WI38 (cell line): ENCODE measurements at regions not wholly inside any gene's neighbourhood (a gene's known extent, or its start where the extent isn't known, plus 50 kb on each side); places are given as distances from the start of the nearest gene placed in this dataset.
"Not testable (repeated sequence)": the region's sequence is repeated elsewhere in the genome, so short reads cannot be mapped to it uniquely, and the experiment has no call there.

Source experiments
- H3K4me3 ChIP-seq: 2 replicates; pipeline ENCODE4 v1.5.1; 2011; ENCODE audit warnings: low read depth, mild to moderate bottlenecking, control low read depth, low read length
- CTCF ChIP-seq: IDR thresholded peaks from 2 replicates; pipeline ENCODE4 v1.5.1; 2012; ENCODE audit warnings: low read depth, mild to moderate bottlenecking, control low read depth, low read length

GRCh38 chr9:136606687-136607333, 55.9 kb upstream of the EGFL7 start:
- TF ChIP-seq CTCF, result no peak
- no peak overlapping the region for H3K4me3 ChIP-seq

GRCh38 chr9:136605988-136606660, 56.6 kb upstream of the EGFL7 start:
- TF ChIP-seq CTCF, result no peak
- H3K4me3 ChIP-seq, result no peak overlapping the region

GRCh38 chr9:136604823-136605525, 57.7 kb upstream of the EGFL7 start:
- no peak overlapping the region for H3K4me3 ChIP-seq
- no peak for TF ChIP-seq CTCF

DNA sequence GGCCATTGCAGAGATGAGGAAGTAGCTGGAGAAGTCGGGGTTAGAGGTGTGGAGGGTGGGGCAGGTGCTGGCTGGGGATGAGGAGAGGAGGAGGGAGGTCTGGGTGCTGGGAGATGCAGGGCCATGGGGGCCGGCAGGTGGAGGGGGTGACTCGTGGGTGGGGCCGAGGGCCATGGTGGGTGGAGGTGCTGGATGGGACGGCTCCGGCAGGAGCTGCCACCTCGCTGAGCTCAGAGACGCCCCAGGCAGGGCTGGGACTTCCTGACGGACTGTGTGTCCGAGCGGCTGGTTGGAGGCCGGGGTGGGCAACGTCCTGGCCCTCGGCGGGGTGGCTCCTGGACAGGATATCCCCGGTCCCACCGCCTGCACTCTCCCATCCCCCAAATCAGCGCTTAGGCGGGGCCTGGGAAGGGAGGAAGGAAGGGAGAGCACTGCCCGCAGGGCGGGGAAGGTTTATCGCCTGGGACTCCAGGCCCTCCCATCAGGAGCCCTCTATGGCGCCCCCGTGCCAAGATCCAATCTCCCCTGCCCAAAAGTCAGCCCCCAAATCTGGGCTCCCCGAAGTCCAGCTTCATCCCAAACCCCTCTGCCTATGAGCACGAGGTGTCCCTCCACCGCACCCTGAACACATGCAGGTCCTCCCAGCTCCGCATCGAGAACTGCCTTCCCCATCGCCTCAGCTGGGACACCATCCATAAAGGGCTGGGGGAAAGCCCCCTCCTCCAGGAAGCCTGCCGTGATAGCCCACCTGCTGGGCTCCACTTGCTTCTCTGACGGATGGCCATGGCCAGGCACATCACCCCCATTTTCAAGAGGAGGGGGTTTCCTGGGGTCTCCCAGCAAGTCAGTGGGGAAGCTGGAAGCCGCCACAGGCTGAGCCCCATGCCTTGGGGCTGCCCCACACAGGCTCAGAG, 58.3 kb upstream of the NOTCH1 start:
- TF ChIP-seq CTCF, result no peak
- H3K4me3 ChIP-seq, result no peak overlapping the region

- TF ChIP-seq CTCF, result no peak
- H3K4me3 ChIP-seq, result no peak overlapping the region
These were observed 57.4 kb upstream of the NOTCH1 start for GRCh38 chr9:136603216-136603615.

GRCh38 chr9:136602193-136602885, 56.5 kb upstream of the NOTCH1 start:
- TF ChIP-seq CTCF, result no peak
- no peak overlapping the region for H3K4me3 ChIP-seq

DNA sequence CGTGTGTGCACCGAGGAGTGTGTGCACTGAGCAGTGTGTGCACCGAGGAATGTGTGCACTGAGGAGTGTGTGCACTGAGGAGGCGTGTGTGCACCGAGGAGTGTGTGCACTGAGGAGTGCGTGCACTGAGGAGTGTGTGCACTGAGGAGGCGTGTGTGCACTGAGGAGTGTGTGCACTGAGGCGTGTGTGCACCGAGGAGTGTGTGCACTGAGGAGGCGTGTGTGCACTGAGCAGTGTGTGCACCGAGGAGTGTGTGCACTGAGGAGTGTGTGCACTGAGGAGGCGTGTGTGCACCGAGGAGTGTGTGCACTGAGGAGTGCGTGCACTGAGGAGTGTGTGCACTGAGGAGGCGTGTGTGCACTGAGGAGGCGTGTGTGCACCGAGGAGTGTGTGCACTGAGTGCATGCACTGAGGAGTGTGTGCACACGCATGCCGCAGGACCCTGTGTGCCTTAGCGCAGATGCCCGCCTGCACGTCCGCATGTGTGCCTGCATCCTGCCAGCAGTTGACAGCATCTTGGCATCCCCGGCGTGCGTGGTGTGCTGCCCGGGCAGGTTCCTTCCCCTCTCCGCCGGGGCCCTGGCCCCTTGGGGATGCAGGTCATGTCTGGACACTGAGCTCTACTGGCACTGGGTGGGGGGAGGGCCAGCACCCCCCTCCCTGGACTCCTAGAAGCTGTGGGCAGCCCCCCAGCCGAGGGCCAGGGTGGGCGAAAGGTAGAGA, 55.6 kb upstream of the NOTCH1 start:
- not testable (repeated sequence) for H3K4me3 ChIP-seq
